RPMI7951 (cell line): ENCODE measurements at regions not wholly inside any gene's neighbourhood (a gene's known extent, or its start where the extent isn't known, plus 50 kb on each side); places are given as distances from the start of the nearest gene placed in this dataset.

ENCODE experiments used
- DNase-seq: peaks from one replicate; pipeline ENCODE4 v3.0.0-alpha.2; 2012; ENCODE audit warnings: low read depth

- DNase-seq, result no peak
Observed at GRCh38 chr11:134556186-134556585, 144.1 kb upstream of the B3GAT1 start.

GRCh38 chr11:134555510-134555909 lies 143.5 kb upstream of the B3GAT1 start:
- no peak for DNase-seq

GRCh38 chr11:134554861-134555260 lies 142.8 kb upstream of the B3GAT1 start:
- DNase-seq, result no peak

GRCh38 chr11:134554106-134554505 lies 142.1 kb upstream of the B3GAT1 start:
- no peak for DNase-seq

GRCh38 chr11:134552749-134553148 lies 140.7 kb upstream of the B3GAT1 start:
- no peak for DNase-seq

GRCh38 chr11:134545521-134545920 lies 133.5 kb upstream of the B3GAT1 start:
- no peak for DNase-seq

- peak; percentile 4 for DNase-seq
Observed at GRCh38 chr11:134544095-134544815, 132.2 kb upstream of the B3GAT1 start.

- DNase-seq, result no peak
Observed at GRCh38 chr11:134543645-134544044, 131.6 kb upstream of the B3GAT1 start.

- no peak for DNase-seq
Observed at GRCh38 chr11:134543241-134543640, 131.2 kb upstream of the B3GAT1 start.

GRCh38 chr11:134542401-134543165 lies 130.5 kb upstream of the B3GAT1 start:
- DNase-seq, result no peak

GRCh38 chr11:134541951-134542350 lies 129.9 kb upstream of the B3GAT1 start:
- no peak for DNase-seq

GRCh38 chr11:134541355-134541754 lies 129.3 kb upstream of the B3GAT1 start:
- no peak for DNase-seq

- DNase-seq, result no peak
Observed at GRCh38 chr11:134539285-134539684, 127.2 kb upstream of the B3GAT1 start.

GRCh38 chr11:134538742-134539141 lies 126.7 kb upstream of the B3GAT1 start:
- no peak for DNase-seq

GRCh38 chr11:134537941-134538340 lies 125.9 kb upstream of the B3GAT1 start:
- DNase-seq, result no peak

- DNase-seq, result no peak
Observed at GRCh38 chr11:134537296-134537695, 125.3 kb upstream of the B3GAT1 start.

GRCh38 chr11:134536677-134537076 lies 124.6 kb upstream of the B3GAT1 start:
- DNase-seq, result no peak

GRCh38 chr11:134536219-134536618 lies 124.2 kb upstream of the B3GAT1 start:
- no peak for DNase-seq

GRCh38 chr11:134535029-134536025 lies 123.3 kb upstream of the B3GAT1 start:
- DNase-seq, result no peak

- DNase-seq, result no peak
Observed at GRCh38 chr11:134533511-134533910, 121.5 kb upstream of the B3GAT1 start.

- no peak for DNase-seq
Observed at GRCh38 chr11:134532921-134533421, 120.9 kb upstream of the B3GAT1 start.
